Stimulated activated naive CD8-positive, alpha-beta T cell treated with anti-CD3 and anti-CD28 coated beads, Interleukin-15, Interleukin-2, amounts not matched to agents 100 ng/mL and 50 ng/mL, for 24 hours (primary cell): ENCODE measurements at regions not wholly inside any gene's neighbourhood (a gene's known extent, or its start where the extent isn't known, plus 50 kb on each side); places are given as distances from the start of the nearest gene placed in this dataset.
"Not testable (repeated sequence)": the region's sequence is repeated elsewhere in the genome, so short reads cannot be mapped to it uniquely, and the experiment has no call there.

Source experiments
- H3K27ac Mint-ChIP-seq: one replicate; pipeline ENCODE4 v1.8.0; 2021; ENCODE audit warnings: mild to moderate bottlenecking, mixed read lengths
- H3K27me3 Mint-ChIP-seq: one replicate; pipeline ENCODE4 v1.8.0; 2021; ENCODE audit warnings: mixed read lengths
- H3K36me3 Mint-ChIP-seq: one replicate; pipeline ENCODE4 v1.8.0; 2021; ENCODE audit warnings: low read depth, mixed read lengths
- H3K4me1 Mint-ChIP-seq: one replicate; pipeline ENCODE4 v1.8.0; 2021; ENCODE audit warnings: low read depth, mixed read lengths
- H3K4me3 Mint-ChIP-seq: one replicate; pipeline ENCODE4 v1.8.0; 2021; ENCODE audit warnings: mild to moderate bottlenecking, mixed read lengths
- H3K9me3 Mint-ChIP-seq: one replicate; pipeline ENCODE4 v1.8.0; 2021; ENCODE audit warnings: mixed read lengths

DNA sequence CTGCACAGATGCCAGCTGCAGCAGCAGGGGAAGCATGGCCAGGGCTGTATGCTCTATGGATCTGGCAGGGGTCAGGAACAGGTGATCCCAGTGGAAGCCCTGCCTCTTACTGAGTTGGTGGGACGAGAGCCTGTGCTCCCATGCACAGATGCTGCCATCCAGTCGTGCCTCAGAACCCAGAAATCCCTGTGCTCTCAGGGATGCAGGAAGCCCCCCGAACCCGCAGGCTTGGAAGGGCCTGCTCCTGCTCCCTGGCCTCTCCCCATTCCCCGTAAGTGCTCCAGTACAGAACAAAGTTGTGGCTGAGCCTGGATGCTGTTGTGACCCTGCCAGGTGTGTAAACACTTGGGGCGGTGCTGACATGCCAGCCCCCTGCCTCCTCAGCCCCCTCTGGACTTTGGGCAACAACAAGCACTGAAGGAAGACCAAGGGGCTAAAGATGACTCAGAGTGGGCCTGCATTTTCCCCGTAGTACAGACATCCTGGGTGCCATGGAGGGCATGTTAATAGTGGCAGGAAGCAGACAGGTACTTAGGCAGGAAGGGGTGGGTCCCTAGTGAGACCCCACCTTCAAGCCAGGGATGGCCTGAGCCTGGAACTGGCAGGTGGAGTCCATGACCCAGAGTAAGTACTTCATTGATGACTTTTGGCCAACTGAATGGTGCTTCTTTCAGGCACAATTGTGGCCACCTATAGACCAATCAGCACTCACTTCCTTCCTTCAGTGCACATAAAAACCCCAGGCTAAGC lies 1640.7 kb downstream of the C4orf33 start:
- H3K27me3 Mint-ChIP-seq, result no peaks in the 10 kb centered on the region
- no peaks in the 10 kb centered on the region for H3K4me1 Mint-ChIP-seq
- no peak overlapping the region for H3K27ac Mint-ChIP-seq
- H3K4me3 Mint-ChIP-seq, result no peak overlapping the region
- no peaks in the 10 kb centered on the region for H3K36me3 Mint-ChIP-seq
- peaks cover 6% of the 10 kb centered on the region for H3K9me3 Mint-ChIP-seq

DNA sequence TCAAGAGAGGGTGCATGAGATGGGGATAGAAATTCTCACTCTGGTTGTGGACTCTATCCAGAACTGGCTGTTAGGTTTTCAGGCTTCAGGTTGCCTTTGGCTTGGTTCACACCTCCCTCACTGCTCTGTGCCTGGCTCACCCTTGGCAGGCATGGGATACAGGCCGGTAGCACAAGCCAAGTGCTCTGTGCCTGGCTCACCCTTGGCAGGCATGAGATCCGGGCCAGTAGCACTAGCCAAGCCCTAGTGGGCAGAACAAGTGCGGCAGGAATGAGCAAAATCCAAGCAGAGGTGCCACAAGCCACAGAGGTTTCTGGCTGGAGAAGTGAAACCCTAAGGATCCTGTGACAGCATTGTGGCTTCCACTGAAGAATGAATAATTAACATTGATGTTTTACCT lies 1642.3 kb downstream of the C4orf33 start:
- H3K27me3 Mint-ChIP-seq, result no peaks in the 10 kb centered on the region
- H3K27ac Mint-ChIP-seq, result no peak overlapping the region
- no peaks in the 10 kb centered on the region for H3K4me1 Mint-ChIP-seq
- H3K36me3 Mint-ChIP-seq, result no peaks in the 10 kb centered on the region
- H3K4me3 Mint-ChIP-seq, result no peak overlapping the region
- H3K9me3 Mint-ChIP-seq, result peaks cover 9% of the 10 kb centered on the region

GRCh38 chr4:130747842-130748241 lies 1651.9 kb downstream of the C4orf33 start:
- Mint-ChIP-seq H3K4me1 (no peaks in the 10 kb centered on the region), H3K27ac (no peak overlapping the region), H3K36me3 (no peaks in the 10 kb centered on the region), H3K9me3 (peaks cover 3% of the 10 kb centered on the region), H3K27me3 (no peaks in the 10 kb centered on the region), H3K4me3 (no peak overlapping the region)

DNA sequence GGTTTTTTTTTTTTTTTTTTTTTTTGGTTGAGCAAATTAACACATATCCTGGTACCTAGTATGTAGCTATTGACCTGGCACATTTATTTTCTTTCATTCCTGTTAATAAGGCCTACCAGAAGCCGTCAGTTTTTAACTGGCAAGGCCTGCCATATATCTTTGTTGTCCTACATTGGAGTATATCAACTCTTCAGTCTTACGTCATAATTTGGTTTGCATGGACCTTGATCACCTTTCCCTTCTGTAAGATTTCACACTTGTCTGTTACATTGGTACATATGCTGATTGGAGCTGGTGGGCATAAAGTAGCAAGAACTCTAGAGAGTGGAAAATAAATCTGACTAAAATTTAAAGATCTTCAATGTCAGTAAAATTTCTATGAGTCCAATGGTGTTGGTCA lies 1658.0 kb downstream of the C4orf33 start:
- Mint-ChIP-seq H3K27ac (no peak overlapping the region), H3K27me3 (no peaks in the 10 kb centered on the region), H3K36me3 (no peaks in the 10 kb centered on the region), H3K4me1 (no peaks in the 10 kb centered on the region), H3K4me3 (no peak overlapping the region), H3K9me3 (peaks cover 12% of the 10 kb centered on the region)

- H3K4me3 Mint-ChIP-seq, result no peak overlapping the region
- H3K27ac Mint-ChIP-seq, result no peak overlapping the region
- no peaks in the 10 kb centered on the region for H3K4me1 Mint-ChIP-seq
- peaks cover 5% of the 10 kb centered on the region for H3K9me3 Mint-ChIP-seq
- H3K36me3 Mint-ChIP-seq, result no peaks in the 10 kb centered on the region
- H3K27me3 Mint-ChIP-seq, result no peaks in the 10 kb centered on the region
Observed at GRCh38 chr4:130760246-130760645, 1664.3 kb downstream of the C4orf33 start.

- not testable (repeated sequence) for H3K36me3 Mint-ChIP-seq, H3K4me3 Mint-ChIP-seq, H3K9me3 Mint-ChIP-seq, H3K4me1 Mint-ChIP-seq, H3K27me3 Mint-ChIP-seq, H3K27ac Mint-ChIP-seq
Observed at GRCh38 chr4:130767384-130767783, 1671.4 kb downstream of the C4orf33 start.

DNA sequence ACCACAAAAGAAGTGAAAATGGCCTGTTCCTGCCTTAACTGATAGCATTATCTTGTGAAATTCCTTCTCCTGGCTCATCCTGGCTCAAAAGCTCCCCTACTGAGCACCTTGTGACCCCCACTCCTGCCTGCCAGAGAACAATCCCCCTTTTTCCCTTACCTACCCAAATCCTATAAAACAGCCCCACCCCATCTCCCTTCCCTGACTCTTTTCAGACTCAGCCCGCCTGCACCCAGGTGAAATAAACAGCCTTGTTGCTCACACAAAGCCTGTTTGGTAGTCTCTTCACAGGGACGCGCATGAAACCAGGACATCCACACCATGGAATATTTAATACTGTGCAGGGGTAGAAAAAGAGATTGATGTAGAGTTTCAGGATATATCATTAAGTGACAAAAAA lies 1677.0 kb downstream of the C4orf33 start:
- not testable (repeated sequence) for H3K9me3 Mint-ChIP-seq, H3K4me3 Mint-ChIP-seq, H3K4me1 Mint-ChIP-seq, H3K27ac Mint-ChIP-seq, H3K27me3 Mint-ChIP-seq, H3K36me3 Mint-ChIP-seq

DNA sequence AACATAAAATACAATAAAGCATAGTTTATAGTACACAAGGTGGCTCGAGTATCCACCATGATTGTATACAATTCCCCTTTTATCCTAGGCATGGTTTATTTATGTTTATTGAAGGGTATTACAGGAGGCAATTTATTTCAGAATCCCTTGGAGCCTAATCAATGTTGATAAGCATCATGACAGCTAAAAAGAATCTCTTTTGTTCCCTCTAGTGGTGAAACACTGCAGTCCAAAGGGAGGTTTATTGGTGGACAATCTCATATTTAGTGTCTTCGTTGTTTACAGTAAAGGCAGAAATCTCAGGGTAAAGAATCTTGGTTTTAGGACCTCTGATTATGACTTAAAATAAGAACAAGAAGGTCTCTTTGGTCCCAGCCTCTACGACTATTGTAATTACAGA lies 1712.5 kb downstream of the C4orf33 start:
- no peaks in the 10 kb centered on the region for H3K36me3 Mint-ChIP-seq
- H3K4me1 Mint-ChIP-seq, result no peaks in the 10 kb centered on the region
- no peak overlapping the region for H3K4me3 Mint-ChIP-seq
- H3K27me3 Mint-ChIP-seq, result no peaks in the 10 kb centered on the region
- H3K27ac Mint-ChIP-seq, result no peak overlapping the region
- peaks cover 8% of the 10 kb centered on the region for H3K9me3 Mint-ChIP-seq

GRCh38 chr4:130812117-130812765 lies 1716.3 kb downstream of the C4orf33 start:
- peaks cover 14% of the 10 kb centered on the region for H3K9me3 Mint-ChIP-seq
- H3K4me1 Mint-ChIP-seq, result no peaks in the 10 kb centered on the region
- H3K27me3 Mint-ChIP-seq, result no peaks in the 10 kb centered on the region
- no peak overlapping the region for H3K27ac Mint-ChIP-seq
- no peak overlapping the region for H3K4me3 Mint-ChIP-seq
- no peaks in the 10 kb centered on the region for H3K36me3 Mint-ChIP-seq

DNA sequence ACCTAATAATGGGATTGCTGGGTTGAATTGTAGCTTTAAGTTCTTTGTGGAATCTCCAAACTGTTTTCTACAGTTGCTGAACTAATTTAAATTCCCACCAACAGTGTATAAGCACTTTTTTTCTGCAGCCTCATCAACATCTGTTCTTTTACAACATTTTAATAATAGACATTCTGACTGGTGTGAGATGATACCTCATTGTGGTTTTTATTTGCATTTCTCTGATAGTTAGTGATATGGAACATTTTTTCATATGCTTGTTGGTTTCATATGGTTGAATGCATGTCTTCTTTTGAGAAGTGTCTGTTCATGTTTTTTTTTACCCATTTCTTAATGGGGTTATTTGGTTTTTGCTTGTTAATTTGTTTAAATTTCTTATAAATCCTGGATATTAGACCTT lies 1718.9 kb downstream of the C4orf33 start:
- no peak overlapping the region for H3K27ac Mint-ChIP-seq
- H3K9me3 Mint-ChIP-seq, result peaks cover 14% of the 10 kb centered on the region
- no peaks in the 10 kb centered on the region for H3K27me3 Mint-ChIP-seq
- no peaks in the 10 kb centered on the region for H3K36me3 Mint-ChIP-seq
- no peaks in the 10 kb centered on the region for H3K4me1 Mint-ChIP-seq
- H3K4me3 Mint-ChIP-seq, result no peak overlapping the region

- Mint-ChIP-seq H3K27ac (no peak overlapping the region), H3K36me3 (no peaks in the 10 kb centered on the region), H3K4me1 (no peaks in the 10 kb centered on the region), H3K27me3 (no peaks in the 10 kb centered on the region), H3K9me3 (peaks cover 6% of the 10 kb centered on the region), H3K4me3 (no peak overlapping the region)
Observed at GRCh38 chr4:130820448-130820847, 1724.5 kb downstream of the C4orf33 start.

DNA sequence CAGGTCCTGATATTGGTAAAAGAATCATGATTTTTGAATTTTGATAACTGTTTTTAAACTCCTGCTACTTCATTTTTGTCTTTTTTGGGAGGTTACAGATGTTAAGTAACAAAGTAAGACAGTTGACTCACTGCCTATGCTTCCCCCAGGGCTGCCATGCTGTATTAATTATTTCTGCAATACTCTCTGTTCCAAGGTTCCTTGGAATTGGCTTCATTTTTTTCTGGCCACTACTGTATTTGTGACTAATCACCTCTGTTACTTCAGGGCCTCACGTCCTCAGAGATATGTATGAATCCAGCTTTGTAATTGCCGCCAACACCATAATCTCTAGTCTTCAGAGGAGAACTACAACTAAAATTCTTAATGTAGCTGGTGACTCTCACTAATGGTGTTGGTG lies 1729.3 kb downstream of the C4orf33 start:
- H3K27me3 Mint-ChIP-seq, result no peaks in the 10 kb centered on the region

DNA sequence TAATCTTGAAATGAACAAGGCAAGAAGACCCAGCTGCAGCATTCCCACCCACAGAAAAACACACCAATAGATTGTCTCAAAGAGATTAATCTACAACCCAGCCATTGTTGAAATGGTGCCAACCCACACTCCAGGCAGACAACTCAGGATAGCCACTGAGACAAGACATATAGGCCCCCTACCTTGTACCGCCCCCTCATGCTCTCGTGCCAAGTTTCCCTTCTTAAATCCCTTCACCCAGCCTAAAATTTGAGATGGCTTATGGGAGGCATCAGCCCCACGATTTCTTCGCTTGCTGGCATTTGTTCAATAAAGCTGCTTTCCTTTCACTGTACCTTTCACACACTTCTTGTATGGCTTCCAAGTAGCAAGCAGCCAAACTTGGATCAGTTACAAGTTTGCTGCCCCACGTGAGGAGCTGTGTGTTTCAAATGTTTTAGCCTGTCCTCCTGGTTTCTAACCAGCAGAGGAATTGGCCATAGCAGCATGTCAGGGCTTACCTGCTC lies 1754.1 kb downstream of the C4orf33 start:
- Mint-ChIP-seq H3K4me3 (no peak overlapping the region), H3K27ac (no peak overlapping the region), H3K9me3 (peaks cover 3% of the 10 kb centered on the region), H3K4me1 (no peaks in the 10 kb centered on the region), H3K36me3 (no peaks in the 10 kb centered on the region), H3K27me3 (no peaks in the 10 kb centered on the region)

More for the DNA sequence above, 1729.3 kb downstream of the C4orf33 start:
- no peaks in the 10 kb centered on the region for H3K4me1 Mint-ChIP-seq
- H3K4me3 Mint-ChIP-seq, result no peak overlapping the region
- H3K27ac Mint-ChIP-seq, result no peak overlapping the region
- no peaks in the 10 kb centered on the region for H3K9me3 Mint-ChIP-seq
- H3K36me3 Mint-ChIP-seq, result no peaks in the 10 kb centered on the region

DNA sequence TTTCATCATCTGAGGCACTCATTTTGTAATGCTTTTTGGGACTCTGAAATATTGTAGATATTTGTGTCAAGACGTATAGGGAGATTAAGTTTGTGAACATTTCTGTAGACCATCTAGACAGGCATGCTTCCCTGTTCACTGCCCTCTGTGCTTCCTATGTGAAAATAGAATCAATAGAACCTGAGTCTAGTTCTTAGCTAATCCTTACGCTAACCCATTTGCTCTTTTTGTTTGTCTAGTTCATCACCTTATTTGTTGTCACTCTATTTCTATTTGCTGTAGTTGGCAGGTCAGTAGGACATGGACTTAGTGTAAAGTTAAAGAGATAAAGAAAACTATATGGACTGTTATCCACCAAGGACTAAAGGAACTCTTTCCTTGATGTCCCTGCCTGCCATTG lies 1755.2 kb downstream of the C4orf33 start:
- no peak overlapping the region for H3K27ac Mint-ChIP-seq
- H3K36me3 Mint-ChIP-seq, result no peaks in the 10 kb centered on the region
- no peak overlapping the region for H3K4me3 Mint-ChIP-seq
- H3K4me1 Mint-ChIP-seq, result no peaks in the 10 kb centered on the region
- H3K9me3 Mint-ChIP-seq, result peaks cover 8% of the 10 kb centered on the region
- H3K27me3 Mint-ChIP-seq, result no peaks in the 10 kb centered on the region

DNA sequence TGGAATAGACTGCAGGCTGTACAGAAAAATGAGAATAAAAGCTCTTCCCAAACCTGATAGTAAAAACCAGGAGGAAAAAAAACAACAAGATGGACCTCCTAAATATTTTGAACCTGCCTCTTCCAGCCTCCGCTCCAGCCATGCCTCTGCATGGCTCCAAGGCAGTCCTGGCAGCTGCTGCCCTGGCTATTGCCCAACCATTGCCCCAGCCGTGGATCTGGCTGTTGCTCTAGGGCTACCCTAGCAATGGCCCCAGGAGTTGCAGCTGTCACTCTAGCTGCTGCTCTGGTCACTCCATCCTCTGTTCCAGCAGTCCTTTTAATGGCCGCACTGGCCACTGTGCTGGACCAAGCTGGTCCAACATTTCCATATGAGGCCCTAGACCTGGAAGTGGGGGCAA lies 1756.0 kb downstream of the C4orf33 start:
- H3K36me3 Mint-ChIP-seq, result no peaks in the 10 kb centered on the region
- H3K9me3 Mint-ChIP-seq, result peaks cover 8% of the 10 kb centered on the region
- no peak overlapping the region for H3K4me3 Mint-ChIP-seq
- no peak overlapping the region for H3K27ac Mint-ChIP-seq
- H3K4me1 Mint-ChIP-seq, result no peaks in the 10 kb centered on the region
- no peaks in the 10 kb centered on the region for H3K27me3 Mint-ChIP-seq

DNA sequence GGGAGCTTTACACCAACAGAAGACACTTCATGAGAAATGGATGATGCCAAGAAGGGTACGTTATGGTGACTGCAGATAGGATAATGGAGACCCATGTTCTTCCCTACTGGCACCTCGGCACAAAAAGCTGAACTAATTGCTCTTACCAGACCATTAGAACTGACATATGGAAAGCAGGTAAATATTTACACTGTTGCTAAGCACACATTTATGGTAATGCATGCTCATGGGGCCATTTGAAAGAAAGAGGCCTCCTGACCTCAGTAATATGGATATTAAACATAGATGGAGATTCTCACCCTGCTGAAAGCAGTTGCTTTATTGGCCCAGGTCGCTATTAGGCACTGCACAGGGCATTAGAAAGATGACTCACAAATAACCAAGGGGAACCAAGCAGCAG lies 1759.6 kb downstream of the C4orf33 start:
- Mint-ChIP-seq H3K36me3 (no peaks in the 10 kb centered on the region), H3K27ac (no peak overlapping the region), H3K4me1 (no peaks in the 10 kb centered on the region), H3K4me3 (no peak overlapping the region), H3K27me3 (no peaks in the 10 kb centered on the region), H3K9me3 (peaks cover 12% of the 10 kb centered on the region)
